ENCODE measurements at regions not wholly inside any gene's neighbourhood (a gene's known extent, or its start where the extent isn't known, plus 50 kb on each side); places are given as distances from the start of the nearest gene placed in this dataset.

DNA sequence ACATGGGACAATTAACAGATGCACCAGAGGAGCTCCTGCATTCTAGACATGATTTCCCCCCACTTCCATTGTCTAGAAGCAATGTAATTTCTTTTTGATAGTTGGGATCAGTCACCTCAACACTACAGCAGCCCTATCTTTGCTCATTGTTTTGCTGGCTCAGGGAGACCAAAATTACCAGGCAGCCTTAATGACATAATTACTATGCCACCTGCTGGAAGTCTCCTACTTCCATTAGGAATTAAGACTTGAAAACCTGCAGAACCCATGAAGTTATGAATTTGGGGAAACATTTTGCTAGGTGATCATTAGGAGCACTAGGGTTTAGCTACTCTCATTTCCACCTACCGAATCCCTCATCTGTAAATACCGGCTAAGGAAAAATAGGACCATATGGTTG, 312.0 kb upstream of the CA10 start:
- dilution Hi-C loops (cut with MboI; ENCODE audit: extremely low pct_ligation_motif_present, low sequenced_read_pairs), result no loop called here
- no peaks in the 10 kb centered on the region for H3K9me1 ChIP-seq (ENCODE audit: control insufficient read depth, extremely low read depth, insufficient read depth, low read length)
- FAIRE-seq, result no peak
- H3K27ac ChIP-seq (ENCODE audit: control insufficient read depth, insufficient read depth, low read length), result no peak overlapping the region
- TF ChIP-seq, protein P1, sequence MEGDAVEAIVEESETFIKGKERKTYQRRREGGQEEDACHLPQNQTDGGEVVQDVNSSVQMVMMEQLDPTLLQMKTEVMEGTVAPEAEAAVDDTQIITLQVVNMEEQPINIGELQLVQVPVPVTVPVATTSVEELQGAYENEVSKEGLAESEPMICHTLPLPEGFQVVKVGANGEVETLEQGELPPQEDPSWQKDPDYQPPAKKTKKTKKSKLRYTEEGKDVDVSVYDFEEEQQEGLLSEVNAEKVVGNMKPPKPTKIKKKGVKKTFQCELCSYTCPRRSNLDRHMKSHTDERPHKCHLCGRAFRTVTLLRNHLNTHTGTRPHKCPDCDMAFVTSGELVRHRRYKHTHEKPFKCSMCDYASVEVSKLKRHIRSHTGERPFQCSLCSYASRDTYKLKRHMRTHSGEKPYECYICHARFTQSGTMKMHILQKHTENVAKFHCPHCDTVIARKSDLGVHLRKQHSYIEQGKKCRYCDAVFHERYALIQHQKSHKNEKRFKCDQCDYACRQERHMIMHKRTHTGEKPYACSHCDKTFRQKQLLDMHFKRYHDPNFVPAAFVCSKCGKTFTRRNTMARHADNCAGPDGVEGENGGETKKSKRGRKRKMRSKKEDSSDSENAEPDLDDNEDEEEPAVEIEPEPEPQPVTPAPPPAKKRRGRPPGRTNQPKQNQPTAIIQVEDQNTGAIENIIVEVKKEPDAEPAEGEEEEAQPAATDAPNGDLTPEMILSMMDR (optimal IDR thresholded peaks at IDR 0.05 in 1 of 3, IDR thresholded peaks at IDR 0.05 in 1 of 3, conservative IDR thresholded peaks at IDR 0.05 in 1 of 3; ENCODE audit: extremely low read depth in 1 of 3, insufficient read depth in 2 of 3, low read length in 3 of 3), result no peak
- no peak for TF ChIP-seq EZH2 (IDR thresholded peaks at IDR 0.05; ENCODE audit: low read length)
- no peak overlapping the region for H3K4me3 ChIP-seq (ENCODE audit: control insufficient read depth in 2 of 3, extremely low read depth in 1 of 3, insufficient read depth in 2 of 3, low read depth in 1 of 3, low read length in 3 of 3)
- H3K4me1 ChIP-seq (ENCODE audit: control insufficient read depth, extremely low read depth, insufficient read depth, low read length), result no peaks in the 10 kb centered on the region
- no peaks in the 10 kb centered on the region for H3K36me3 ChIP-seq (ENCODE audit: control insufficient read depth in 2 of 2, extremely low read depth in 1 of 2, insufficient read depth in 2 of 2, low read length in 2 of 2)
- H3K9ac ChIP-seq (ENCODE audit: control insufficient read depth, extremely low read depth, insufficient read depth, low read length), result no peak overlapping the region
- H3K4me2 ChIP-seq (ENCODE audit: control insufficient read depth, extremely low read depth, insufficient read depth, low read depth, low read length), result no peak overlapping the region
- H3K27me3 ChIP-seq (ENCODE audit: control insufficient read depth, extremely low read depth, insufficient read depth, low read length), result no peaks in the 10 kb centered on the region
- no peaks in the 10 kb centered on the region for H3K9me3 ChIP-seq (ENCODE audit: control insufficient read depth, low read depth, low read length)
- no peaks in the 10 kb centered on the region for H3K79me2 ChIP-seq (ENCODE audit: control insufficient read depth, insufficient read depth, low read length)
- DNase-seq (ENCODE audit: low read depth, low spot score), result no peak
- H2AFZ ChIP-seq (ENCODE audit: control insufficient read depth, low read length), result no peak overlapping the region
- no peaks in the 10 kb centered on the region for H4K20me1 ChIP-seq (ENCODE audit: control insufficient read depth, extremely low read depth, insufficient read depth, low read length)

- no peak for TF ChIP-seq EZH2 (IDR thresholded peaks at IDR 0.05; ENCODE audit: low read length)
- TF ChIP-seq, protein P1 (optimal IDR thresholded peaks at IDR 0.05 in 1 of 3, IDR thresholded peaks at IDR 0.05 in 1 of 3, conservative IDR thresholded peaks at IDR 0.05 in 1 of 3; ENCODE audit: extremely low read depth in 1 of 3, insufficient read depth in 2 of 3, low read length in 3 of 3), result no peak
- Histone ChIP-seq H3K27ac (ENCODE audit: control insufficient read depth, insufficient read depth, low read length) (no peak overlapping the region), H2AFZ (ENCODE audit: control insufficient read depth, low read length) (no peak overlapping the region), H3K79me2 (ENCODE audit: control insufficient read depth, insufficient read depth, low read length) (no peaks in the 10 kb centered on the region), H3K27me3 (ENCODE audit: control insufficient read depth, extremely low read depth, insufficient read depth, low read length) (no peaks in the 10 kb centered on the region), H3K36me3 (ENCODE audit: control insufficient read depth in 2 of 2, extremely low read depth in 1 of 2, insufficient read depth in 2 of 2, low read length in 2 of 2) (no peaks in the 10 kb centered on the region), H3K9me1 (ENCODE audit: control insufficient read depth, extremely low read depth, insufficient read depth, low read length) (no peaks in the 10 kb centered on the region), H3K4me2 (ENCODE audit: control insufficient read depth, extremely low read depth, insufficient read depth, low read depth, low read length) (no peak overlapping the region), H3K4me1 (ENCODE audit: control insufficient read depth, extremely low read depth, insufficient read depth, low read length) (no peaks in the 10 kb centered on the region), H3K4me3 (ENCODE audit: control insufficient read depth in 2 of 3, extremely low read depth in 1 of 3, insufficient read depth in 2 of 3, low read depth in 1 of 3, low read length in 3 of 3) (no peak overlapping the region), H3K9ac (ENCODE audit: control insufficient read depth, extremely low read depth, insufficient read depth, low read length) (no peak overlapping the region), H3K9me3 (ENCODE audit: control insufficient read depth, low read depth, low read length) (no peaks in the 10 kb centered on the region), H4K20me1 (ENCODE audit: control insufficient read depth, extremely low read depth, insufficient read depth, low read length) (no peaks in the 10 kb centered on the region)
- DNase-seq (ENCODE audit: low read depth, low spot score), result no peak
- dilution Hi-C loops (cut with MboI; ENCODE audit: extremely low pct_ligation_motif_present, low sequenced_read_pairs), result no loop called here
- no peak for FAIRE-seq
These were observed 306.9 kb upstream of the CA10 start for GRCh38 chr17:52465407-52465806.
